ENCODE measurements at regions not wholly inside any gene's neighbourhood (a gene's known extent, or its start where the extent isn't known, plus 50 kb on each side); places are given as distances from the start of the nearest gene placed in this dataset.

GRCh38 chr7:65722361-65722792, 150.5 kb upstream of the VKORC1L1 start (continued):
- TF ChIP-seq, protein P1, sequence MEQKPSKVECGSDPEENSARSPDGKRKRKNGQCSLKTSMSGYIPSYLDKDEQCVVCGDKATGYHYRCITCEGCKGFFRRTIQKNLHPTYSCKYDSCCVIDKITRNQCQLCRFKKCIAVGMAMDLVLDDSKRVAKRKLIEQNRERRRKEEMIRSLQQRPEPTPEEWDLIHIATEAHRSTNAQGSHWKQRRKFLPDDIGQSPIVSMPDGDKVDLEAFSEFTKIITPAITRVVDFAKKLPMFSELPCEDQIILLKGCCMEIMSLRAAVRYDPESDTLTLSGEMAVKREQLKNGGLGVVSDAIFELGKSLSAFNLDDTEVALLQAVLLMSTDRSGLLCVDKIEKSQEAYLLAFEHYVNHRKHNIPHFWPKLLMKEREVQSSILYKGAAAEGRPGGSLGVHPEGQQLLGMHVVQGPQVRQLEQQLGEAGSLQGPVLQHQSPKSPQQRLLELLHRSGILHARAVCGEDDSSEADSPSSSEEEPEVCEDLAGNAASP (IDR thresholded peaks at IDR 0.05), result no peak
- TF ChIP-seq SP2 (IDR thresholded peaks at IDR 0.05; ENCODE audit: extremely low read depth, low read depth, low read length, poor library complexity, severe bottlenecking) (no peak), ZNF197 (CRISPR knock-in tag; IDR thresholded peaks at IDR 0.05; ENCODE audit: low read depth) (no peak), ZEB2 (IDR thresholded peaks at IDR 0.05) (peak; percentile 89), C11orf30 (IDR thresholded peaks at IDR 0.05; ENCODE audit: low read depth) (no peak), HLTF (IDR thresholded peaks at IDR 0.05) (peak; percentile 88), CC2D1A (IDR thresholded peaks at IDR 0.05) (peak; percentile 69), ARNT (IDR thresholded peaks at IDR 0.05) (peak in 1 of 2 experiments; percentile 49; a peak in 1 of 4 replicates), NCOA4 (IDR thresholded peaks at IDR 0.05; ENCODE audit: partially characterized antibody) (no peak), HBP1 (CRISPR knock-in tag; IDR thresholded peaks at IDR 0.05) (peak; percentile 91; the same call in 1 of the 2 replicates)
- TF ChIP-seq, protein P2, sequence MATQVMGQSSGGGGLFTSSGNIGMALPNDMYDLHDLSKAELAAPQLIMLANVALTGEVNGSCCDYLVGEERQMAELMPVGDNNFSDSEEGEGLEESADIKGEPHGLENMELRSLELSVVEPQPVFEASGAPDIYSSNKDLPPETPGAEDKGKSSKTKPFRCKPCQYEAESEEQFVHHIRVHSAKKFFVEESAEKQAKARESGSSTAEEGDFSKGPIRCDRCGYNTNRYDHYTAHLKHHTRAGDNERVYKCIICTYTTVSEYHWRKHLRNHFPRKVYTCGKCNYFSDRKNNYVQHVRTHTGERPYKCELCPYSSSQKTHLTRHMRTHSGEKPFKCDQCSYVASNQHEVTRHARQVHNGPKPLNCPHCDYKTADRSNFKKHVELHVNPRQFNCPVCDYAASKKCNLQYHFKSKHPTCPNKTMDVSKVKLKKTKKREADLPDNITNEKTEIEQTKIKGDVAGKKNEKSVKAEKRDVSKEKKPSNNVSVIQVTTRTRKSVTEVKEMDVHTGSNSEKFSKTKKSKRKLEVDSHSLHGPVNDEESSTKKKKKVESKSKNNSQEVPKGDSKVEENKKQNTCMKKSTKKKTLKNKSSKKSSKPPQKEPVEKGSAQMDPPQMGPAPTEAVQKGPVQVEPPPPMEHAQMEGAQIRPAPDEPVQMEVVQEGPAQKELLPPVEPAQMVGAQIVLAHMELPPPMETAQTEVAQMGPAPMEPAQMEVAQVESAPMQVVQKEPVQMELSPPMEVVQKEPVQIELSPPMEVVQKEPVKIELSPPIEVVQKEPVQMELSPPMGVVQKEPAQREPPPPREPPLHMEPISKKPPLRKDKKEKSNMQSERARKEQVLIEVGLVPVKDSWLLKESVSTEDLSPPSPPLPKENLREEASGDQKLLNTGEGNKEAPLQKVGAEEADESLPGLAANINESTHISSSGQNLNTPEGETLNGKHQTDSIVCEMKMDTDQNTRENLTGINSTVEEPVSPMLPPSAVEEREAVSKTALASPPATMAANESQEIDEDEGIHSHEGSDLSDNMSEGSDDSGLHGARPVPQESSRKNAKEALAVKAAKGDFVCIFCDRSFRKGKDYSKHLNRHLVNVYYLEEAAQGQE (IDR thresholded peaks at IDR 0.05; ENCODE audit: borderline replicate concordance), result peak; percentile 39; the same call in 1 of the 2 replicates
- TF ChIP-seq, protein P2 (CRISPR knock-in tag; IDR thresholded peaks at IDR 0.05; ENCODE audit: low read depth), result no peak
- TF ChIP-seq, protein P3, sequence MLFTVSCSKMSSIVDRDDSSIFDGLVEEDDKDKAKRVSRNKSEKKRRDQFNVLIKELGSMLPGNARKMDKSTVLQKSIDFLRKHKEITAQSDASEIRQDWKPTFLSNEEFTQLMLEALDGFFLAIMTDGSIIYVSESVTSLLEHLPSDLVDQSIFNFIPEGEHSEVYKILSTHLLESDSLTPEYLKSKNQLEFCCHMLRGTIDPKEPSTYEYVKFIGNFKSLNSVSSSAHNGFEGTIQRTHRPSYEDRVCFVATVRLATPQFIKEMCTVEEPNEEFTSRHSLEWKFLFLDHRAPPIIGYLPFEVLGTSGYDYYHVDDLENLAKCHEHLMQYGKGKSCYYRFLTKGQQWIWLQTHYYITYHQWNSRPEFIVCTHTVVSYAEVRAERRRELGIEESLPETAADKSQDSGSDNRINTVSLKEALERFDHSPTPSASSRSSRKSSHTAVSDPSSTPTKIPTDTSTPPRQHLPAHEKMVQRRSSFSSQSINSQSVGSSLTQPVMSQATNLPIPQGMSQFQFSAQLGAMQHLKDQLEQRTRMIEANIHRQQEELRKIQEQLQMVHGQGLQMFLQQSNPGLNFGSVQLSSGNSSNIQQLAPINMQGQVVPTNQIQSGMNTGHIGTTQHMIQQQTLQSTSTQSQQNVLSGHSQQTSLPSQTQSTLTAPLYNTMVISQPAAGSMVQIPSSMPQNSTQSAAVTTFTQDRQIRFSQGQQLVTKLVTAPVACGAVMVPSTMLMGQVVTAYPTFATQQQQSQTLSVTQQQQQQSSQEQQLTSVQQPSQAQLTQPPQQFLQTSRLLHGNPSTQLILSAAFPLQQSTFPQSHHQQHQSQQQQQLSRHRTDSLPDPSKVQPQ (CRISPR knock-in tag; IDR thresholded peaks at IDR 0.05; ENCODE audit: borderline replicate concordance), result no peak
- TF ChIP-seq, protein P4, sequence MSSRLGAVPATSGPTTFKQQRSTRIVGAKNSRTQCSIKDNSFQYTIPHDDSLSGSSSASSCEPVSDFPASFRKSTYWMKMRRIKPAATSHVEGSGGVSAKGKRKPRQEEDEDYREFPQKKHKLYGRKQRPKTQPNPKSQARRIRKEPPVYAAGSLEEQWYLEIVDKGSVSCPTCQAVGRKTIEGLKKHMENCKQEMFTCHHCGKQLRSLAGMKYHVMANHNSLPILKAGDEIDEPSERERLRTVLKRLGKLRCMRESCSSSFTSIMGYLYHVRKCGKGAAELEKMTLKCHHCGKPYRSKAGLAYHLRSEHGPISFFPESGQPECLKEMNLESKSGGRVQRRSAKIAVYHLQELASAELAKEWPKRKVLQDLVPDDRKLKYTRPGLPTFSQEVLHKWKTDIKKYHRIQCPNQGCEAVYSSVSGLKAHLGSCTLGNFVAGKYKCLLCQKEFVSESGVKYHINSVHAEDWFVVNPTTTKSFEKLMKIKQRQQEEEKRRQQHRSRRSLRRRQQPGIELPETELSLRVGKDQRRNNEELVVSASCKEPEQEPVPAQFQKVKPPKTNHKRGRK (tag; IDR thresholded peaks at IDR 0.05), result peak; percentile 95

Measured in K562 (cell line).